Stimulated activated CD4-positive, alpha-beta T cell treated with anti-CD3 and anti-CD28 coated beads, Interleukin-15, amount 100 ng/mL, for 24 hours (primary cell): ENCODE measurements at regions not wholly inside any gene's neighbourhood (a gene's known extent, or its start where the extent isn't known, plus 50 kb on each side); places are given as distances from the start of the nearest gene placed in this dataset.
"Not testable (repeated sequence)": the region's sequence is repeated elsewhere in the genome, so short reads cannot be mapped to it uniquely, and the experiment has no call there.

Experiments used
- DNase-seq: peaks from one replicate; pipeline ENCODE4 v3.0.0-alpha.2; 2020

DNA sequence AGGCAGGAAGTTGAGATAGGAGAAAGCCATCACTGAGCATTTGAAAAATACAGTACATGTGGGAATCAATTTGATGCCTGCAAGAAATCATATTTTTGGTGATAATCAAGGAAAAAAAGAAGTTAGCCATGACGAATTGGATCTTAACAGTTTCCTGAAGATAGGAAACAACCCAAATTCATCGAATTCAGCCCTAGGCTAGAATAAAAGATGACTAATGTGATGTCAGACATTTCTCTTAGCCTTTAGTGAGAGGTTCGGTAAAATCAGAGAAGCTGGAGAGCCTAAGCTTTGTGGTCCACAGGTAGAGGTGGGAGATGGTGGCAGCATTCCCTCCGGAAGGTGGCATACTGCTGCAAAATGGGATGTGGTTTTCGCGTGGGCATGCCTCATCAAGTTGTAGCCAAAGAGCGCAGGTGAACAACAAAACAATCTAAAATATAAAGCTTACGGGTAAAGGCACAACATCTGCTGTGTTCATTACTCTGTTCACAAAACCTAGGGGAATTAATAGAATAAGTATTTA lies 144.1 kb upstream of the ALCAM start:
- no peak for DNase-seq

DNA sequence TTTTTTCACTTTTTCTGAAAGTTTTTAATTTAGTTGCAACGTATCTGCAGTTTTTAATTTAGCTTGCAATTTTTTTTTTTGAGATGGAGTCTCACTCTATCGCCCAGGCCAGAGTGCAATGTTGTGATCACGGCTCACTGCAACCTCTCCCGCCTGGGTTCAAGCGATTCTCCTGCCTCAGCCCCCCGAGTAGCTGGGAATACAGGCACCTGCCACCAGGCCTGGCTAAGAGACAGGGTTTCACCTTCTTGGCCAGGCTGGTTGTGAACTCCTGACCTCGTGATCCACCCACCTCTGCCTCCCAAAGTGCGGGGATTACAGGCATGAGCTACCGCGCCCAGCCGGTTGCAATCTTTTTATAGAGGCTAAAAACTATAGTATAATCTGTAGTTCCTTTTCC lies 142.9 kb upstream of the ALCAM start:
- no peak for DNase-seq

DNA sequence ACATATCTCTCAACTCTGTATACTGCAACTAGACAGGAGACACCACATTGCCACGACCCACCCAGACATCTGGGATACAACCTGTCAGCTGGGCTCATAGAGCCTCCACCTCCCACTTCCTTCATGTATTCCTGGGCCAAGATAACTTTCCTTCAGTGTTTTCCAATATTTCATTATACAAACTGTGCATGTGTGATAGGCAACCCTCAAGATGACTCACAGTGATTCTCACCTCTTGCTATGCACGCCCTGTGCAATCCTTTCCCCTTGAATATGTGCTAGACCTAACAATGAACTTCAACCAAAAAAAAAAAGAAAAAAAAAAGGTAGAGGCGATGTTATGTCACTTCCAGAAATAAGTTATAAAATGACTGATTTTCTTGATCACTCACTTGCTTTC lies 138.0 kb upstream of the ALCAM start:
- no peak for DNase-seq

DNA sequence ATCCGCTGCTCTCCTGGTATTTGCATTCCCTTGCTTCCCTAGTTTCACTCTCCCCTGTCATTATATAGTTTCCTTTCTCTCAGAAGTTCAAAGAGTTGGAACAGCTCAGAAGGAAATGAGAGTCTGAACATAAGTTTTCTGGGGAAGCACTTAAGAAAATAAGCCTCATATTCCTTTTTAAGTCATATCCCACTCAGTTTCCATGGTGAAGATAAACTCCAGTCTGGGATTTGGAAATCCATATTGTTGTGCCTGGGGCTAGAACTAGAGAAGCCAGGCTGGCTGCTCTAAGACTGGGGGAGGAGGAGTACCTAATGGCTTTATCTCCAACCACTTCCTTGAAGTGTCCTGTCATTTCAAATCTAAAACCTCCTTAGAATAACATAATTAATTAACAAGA lies 134.2 kb upstream of the ALCAM start:
- no peak for DNase-seq

DNA sequence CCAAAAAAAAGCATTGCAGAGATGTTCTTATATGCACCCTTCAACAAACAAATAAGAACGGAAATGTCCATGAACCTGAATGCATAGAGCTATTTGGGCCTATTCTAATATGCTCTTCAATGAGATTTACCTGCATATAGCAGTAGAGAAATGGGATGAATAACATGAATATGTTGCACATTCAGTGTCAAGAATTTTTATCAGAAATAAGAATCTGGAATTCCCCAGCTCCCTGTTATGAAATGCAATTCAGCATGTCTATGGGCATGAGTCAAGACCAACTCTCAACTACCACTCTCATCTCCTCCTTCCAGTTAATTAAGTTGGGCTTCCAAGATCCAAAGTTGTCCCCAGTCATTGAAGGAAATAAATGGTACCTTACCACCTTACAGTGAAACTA lies 133.7 kb upstream of the ALCAM start:
- DNase-seq, result no peak

DNA sequence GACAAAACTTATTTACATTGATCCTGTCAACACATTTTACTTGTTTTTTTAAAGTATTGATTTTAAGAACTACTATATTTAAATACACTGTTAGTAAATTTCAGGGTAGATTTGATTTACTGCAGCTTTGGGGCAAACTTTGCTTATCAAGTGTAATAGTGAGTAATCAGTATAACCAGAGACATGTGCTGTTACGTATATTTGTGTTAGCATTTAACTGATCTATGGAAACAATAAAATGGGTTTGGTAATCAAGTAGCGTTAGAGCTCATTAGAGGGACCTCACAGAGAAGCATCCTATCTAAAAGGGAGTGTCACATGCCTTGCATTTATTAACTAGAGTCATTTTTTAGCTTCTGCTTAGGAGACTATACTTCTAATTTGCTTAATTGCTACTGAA lies 131.5 kb upstream of the ALCAM start:
- no peak for DNase-seq

DNA sequence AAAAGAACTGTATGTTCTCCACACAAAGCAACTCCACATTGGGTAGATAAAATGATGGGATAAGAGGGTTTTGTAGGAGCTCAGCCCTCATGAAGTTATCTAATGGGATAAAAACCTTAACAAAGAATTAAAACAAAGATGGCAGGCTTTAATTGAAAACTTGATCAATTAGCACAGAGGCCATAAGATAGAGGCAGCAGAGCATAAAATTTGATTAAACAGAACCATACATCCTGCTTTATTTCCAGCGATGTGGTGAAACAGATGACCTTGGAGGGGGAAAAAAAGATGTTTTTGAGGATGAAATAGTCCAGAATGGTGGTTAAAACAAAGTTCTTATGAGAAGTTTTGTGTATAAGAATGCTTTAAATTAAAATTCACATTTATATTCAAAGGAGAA lies 130.9 kb upstream of the ALCAM start:
- no peak for DNase-seq

DNA sequence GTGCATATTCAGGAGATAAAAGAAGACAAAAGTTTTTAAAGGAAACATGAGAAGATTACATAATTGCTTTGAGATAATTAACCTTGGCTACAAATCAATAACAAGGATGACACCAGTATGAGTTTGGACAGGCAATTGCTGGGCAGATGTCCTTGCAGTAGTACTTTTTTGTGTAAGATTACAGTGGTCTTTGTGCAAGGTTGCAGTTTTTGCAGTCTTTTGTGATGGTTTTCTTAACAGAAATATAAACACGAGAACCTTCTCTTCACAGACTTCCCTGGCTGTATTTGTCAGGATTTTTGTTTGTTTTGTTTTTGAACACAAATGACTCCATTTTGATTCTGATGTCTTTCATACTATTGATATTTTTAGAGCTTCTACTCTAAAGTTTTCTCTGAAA lies 128.3 kb upstream of the ALCAM start:
- DNase-seq, result no peak

DNA sequence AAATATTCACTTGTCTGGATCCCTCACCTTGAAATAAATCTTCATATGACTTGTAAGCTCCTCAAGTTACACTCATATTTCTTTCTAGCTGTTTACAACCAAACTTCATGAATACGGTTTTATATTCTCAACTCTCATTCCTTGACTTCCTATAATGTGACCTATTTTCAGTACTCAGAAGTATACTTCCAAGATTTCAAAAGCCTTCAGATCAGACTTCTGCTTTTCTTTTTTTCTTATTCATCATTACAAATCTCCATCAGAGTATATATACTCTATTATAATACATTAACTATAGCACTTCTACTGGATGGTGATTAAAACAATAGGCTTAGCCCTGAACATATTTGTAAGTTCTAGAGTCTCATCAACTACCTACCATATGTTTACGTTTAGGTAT lies 123.6 kb upstream of the ALCAM start:
- DNase-seq, result no peak

DNA sequence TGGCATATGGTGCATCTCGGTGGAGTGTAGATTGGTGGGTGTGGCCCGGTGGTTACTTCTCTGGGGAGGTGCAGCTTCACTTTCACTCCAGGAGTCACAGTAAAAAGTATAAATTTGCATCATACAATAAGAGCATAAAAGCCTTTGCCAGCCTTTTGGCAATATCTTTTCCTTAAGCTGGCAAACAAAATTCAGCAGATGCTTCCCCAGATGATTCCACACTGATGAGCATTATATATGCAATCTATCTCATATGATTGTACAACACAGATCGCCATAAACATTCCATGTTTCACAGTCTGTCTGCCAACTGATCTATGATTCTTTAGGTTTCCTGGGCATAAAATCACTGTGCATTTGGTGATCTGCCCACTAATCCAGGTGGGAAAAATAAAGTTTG lies 120.2 kb upstream of the ALCAM start:
- no peak for DNase-seq

DNA sequence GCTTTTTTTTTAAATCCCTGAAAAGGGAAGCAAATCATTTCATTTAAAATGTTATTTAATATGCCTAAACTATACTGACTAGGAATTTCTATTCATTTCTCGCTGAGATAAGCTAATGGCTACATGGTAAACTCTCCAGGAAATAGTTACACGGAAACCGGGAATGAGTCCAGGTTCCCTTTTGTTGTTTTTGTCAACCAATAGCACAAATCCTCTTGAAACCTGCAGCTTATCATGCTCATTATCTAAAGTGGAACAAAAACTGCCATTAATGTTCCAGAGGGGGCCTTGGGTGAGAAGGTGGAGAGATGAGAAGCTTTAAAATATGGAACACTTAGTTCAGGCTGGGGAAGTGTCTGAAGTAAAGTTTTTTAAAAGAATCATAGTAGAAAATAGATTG lies 113.5 kb upstream of the ALCAM start:
- no peak for DNase-seq

DNA sequence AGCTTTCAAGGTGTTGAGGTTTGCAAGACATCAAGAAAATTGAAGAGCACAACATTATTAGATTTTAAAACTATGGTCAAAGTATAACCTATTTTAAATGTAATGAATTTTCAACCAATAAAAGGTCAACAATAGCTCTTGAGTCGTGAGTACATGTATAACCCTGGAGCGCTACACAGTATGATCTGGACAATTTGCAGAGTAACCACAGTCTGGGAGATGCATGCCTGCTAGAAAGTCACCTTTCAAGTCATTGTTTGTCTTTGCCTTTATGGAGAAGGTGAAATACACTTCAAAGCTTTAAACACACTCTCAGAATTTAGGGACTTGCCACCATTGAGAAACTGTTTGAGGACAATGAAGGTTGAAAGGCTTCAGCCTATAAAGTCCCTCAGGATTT lies 112.6 kb upstream of the ALCAM start:
- no peak for DNase-seq

DNA sequence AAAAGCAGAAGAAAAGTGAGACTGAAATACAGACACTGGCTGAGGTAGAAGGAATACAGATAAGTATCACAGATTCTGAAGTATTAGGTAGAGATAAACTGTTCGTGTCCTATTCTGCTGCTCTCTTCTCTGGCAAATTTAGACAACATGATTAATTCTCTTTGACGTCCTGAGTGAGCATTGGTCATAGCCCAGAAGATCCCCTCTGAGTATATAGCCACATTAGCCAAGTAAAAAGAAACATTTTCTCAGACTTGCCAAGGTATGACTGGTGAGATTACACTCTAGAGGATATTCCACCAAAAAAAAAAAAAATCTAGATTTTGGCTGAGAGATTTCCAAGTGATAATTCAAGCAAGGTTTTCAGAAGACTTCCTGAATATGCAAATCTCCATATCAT lies 111.4 kb upstream of the ALCAM start:
- no peak for DNase-seq

DNA sequence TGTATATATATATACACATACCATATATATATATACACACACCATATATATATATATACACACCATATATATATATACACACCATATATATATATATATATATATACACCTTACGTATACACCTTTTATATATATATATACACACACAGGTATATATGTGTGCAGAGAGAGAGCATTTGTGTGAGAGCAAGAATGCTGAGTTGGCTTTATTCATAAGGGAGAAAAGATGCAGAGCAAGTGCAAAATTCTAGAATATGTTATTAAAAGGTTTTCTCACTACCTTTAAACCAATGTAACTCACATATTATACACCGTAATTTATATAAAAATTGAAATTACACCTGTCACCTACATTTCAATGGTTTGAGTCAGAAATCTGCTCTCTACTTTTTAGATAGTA lies 107.2 kb upstream of the ALCAM start:
- no peak for DNase-seq

DNA sequence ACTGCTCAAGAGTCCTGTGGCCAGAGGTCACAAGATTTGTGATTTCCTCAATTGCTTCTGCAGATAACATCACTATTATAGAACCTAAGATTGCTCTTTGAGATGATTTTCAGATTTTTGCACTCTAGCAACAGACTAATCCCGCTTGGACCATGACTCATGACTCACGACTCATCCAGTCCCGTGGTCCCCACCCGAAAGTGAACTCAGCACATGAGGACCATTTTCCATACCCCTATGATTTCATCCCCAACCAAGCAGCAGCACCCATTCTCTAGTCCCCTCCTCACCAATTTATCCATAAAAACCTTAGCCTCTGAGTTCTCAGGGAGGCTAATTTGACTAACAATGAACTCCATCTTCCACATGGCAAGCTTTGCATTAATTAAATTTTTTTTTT lies 106.3 kb upstream of the ALCAM start:
- DNase-seq, result peak; percentile 1

DNA sequence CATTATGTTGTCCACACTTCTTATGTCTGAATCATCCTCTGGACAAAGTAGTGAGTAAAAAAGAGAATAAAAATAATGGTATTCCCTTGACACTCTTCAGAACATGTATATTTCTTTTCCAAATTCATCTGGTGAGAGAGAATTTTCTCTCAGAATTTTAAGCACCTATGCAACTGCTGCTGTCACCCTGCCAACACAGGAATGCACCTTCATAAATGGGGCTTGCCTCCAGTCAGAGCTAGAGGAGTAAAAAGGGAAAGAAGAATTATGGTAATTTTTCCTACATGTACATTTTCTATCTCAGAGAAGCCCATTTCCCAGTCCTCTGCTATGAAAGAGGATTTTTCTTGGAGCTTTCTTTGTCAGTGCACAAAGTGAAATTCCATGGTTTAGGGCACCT lies 92.2 kb upstream of the ALCAM start:
- no peak for DNase-seq

DNA sequence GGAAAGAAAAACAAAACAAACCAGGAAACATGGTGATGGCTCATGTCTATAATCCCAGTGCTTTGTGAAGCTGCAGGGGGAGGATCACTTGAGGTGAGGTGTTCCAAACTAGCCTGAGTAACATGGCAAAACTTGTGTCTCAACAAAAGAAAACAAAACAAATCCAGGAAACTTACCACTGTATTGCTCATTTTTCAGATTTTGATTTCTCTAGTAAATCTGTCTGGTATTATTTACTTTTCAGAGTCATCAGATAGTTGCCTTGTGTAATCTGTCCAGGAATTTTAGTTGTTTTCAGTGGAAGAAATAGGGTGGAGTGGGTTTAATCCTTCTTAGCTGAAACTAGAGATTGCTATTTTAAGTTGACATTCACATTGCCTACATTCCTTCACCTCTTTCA lies 91.8 kb upstream of the ALCAM start:
- no peak for DNase-seq

DNA sequence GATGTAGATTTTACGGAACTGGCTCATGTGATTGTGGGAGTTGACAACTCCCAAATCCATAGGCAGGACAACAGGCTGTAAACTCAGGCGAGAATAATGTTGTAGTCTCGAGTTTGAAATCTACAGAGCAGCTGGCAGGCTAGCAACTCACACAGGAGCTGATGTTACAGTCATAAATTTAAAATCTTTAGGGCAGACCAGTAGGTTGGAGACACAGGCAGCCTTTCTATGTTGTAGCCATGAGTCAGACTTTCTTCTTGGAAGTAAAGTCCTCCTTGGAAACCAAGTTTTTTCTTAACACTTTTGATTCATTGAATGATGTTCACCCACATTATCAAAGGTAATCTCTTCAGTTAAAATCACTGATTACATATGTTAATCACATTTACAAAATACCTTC lies 89.1 kb upstream of the ALCAM start:
- DNase-seq, result no peak

DNA sequence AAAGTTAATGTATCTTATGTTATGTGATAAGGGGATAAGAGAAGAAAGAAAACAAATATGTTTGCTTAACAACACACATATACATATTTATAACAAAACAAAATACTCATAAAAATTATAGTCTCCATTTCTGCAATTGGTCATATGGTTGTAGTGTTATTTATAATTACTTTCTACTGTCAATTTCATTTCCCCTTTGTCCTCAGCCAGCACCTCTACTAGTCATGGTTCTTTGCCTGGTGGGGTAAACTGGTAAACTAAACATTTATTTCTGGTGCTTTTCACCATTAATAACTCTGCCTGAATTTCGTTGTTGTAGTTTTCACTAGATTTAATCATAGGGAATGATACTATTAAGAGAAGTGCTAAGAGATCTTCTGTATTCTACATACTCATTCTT lies 88.0 kb upstream of the ALCAM start:
- no peak for DNase-seq

DNA sequence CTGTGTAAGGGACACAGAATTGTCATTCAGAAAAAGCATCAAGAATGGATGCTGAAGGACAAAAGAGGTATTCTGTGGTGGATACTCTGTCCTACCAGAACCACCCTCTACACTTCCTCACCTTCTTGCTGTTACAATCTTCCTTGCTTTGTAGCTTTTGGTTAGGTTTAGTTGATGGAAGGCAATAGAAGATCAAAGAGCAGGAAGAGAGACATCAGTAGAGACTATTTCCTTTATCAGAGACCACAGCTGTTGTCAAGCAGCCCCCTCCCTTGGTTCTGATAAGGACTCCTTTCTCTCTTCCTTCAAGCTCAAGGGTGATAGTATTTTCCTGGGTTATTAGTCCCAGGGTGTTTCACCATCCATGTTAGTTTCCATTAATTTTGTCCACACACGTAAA lies 84.7 kb upstream of the ALCAM start:
- DNase-seq, result no peak

DNA sequence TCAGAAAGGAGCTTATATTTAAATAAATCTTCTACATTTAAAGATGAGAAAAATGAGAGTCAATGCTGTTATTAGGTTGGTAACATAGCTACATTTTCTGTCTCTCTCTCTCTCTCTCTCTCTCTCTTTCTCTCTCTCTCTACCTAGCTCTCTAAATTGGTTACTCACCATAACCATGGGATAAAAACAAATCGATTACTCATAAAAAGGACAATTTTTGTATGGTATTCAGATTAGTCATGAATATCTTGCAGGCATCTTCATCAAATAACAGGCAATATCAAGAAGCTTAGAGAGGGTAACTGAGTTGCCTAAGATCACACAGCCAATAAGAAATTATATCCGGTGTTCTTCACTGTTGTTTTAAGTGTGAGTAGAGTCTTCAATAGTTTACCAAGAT lies 81.8 kb upstream of the ALCAM start:
- DNase-seq, result no peak

DNA sequence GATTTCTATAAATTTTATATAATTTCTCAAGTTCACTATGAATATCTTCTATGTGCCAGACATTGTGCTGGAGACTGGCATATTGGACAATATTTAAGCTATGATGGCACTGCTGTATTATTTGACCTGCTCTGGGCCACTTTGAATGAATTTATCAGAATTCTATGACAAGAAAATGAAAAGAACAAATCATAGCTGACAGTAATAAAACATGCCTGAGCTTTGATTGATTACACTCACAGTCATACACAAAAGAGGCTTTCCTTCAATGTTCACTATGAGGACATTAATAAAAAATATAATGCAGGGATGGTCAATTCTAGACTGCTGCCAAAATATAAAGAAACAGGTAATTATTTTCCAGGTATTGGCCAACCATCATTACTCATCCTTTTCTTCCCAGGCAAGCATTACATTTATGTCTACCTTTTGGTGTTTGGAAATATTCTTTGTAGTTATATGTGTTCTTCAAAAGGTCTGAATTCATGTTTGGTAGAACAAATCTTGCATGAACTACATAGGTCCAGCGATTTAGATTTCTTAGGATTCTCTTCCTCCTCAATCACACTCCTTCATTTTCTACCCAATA lies 81.0 kb upstream of the ALCAM start:
- no peak for DNase-seq

DNA sequence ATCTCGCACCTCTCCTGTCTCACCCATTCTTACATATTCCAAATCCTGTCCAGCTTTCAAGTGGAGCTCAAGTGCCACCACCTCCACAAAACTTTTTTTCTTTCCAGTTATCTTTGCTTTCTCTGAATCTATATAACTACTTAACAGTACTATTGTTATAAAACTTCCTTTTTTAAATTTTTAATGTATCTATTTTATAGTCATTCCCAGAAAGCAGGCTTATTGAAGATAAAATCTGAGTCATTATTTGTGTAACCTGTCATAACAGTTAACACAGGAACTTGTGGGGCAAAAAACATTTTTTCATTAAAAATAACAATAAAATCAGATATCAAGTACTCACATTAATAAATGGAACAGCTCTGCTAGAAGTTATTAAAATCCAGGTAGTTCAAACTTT lies 73.3 kb upstream of the ALCAM start:
- DNase-seq, result no peak

DNA sequence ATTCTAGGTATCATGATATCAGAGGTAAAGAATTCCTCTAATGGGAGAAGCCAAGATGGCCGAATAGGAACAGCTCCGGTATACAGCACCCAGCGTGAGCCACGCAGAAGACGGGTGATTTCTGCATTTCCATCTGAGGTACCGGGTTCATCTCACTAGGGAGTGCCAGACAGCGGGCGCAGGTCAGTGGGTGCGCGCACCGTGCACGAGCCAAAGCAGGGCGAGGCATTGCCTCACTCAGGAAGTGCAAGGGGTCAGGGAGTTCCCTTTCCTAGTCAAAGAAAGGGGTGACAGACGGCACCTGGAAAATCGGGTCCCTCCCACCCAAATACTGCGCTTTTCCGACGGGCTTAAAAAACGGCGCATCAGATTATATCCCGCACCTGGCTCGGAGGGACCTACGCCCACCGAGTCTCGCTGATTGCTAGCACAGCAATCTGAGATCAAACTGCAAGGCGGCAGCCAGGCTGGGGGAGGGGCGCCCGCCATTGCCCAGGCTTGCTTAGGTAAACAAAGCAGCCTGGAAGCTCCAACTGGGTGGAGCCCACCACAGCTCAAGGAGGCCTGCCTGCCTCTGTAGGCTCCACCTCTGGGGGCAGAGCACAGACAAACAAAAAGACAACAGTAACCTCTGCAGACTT lies 70.4 kb upstream of the ALCAM start:
- not testable (repeated sequence) for DNase-seq

DNA sequence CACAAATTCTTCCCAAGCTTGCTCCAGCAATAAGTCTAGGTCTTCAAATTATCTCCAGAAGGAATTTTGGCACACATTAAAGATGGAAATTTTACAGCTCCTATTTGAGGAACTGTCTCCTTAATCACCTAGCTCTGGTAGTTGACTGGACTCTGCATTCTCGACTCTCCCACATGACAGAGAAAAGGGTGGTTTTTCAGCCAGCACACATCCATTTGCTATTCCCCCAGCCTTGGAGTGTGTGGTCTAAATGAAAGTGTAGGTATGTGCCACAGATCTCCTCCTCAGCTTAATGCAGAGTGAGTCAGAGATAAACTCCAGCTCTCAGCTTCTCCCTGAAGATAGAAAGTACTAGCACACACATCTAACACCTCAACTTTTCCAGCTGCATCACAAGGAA lies 62.2 kb upstream of the ALCAM start:
- no peak for DNase-seq
